IMR-90 (cell line): ENCODE measurements at regions not wholly inside any gene's neighbourhood (a gene's known extent, or its start where the extent isn't known, plus 50 kb on each side); places are given as distances from the start of the nearest gene placed in this dataset.

Source experiments
- ATAC-seq: fragments of 200-7000 bp; cut with Tn5 transposase; 2 replicates; pipeline ENCODE4 v1.9.1; 2020; ENCODE audit warnings: low read depth, mild to moderate bottlenecking, moderate library complexity
- BruUV-seq: library from RNA; stranded (reverse); fragments of 400-500 nt; replicated peaks from 2 replicates; lab custom pipeline; 2021; lab: Mats Ljungman, UMichigan
- CTCF ChIA-PET: fragments of 300-600 bp; formaldehyde crosslinking; extraction: SDS; loops from one replicate; lab custom pipeline; 2021; ENCODE audit warnings: antibody characterized with exemption; lab: Yijun Ruan, JAX
- POLR2A ChIA-PET: fragments of 300-600 bp; sonication (Branson Sonifier 250); formaldehyde crosslinking; loops from one replicate; lab custom pipeline; 2022; ENCODE audit warnings: antibody characterized with exemption; ENCODE audit not compliant: unreplicated experiment; lab: Charles Lee
- DNase-seq: peaks from one replicate; pipeline ENCODE4 v3.0.0; 2013
- H2AFZ ChIP-seq: replicated peaks from 2 replicates; pipeline ENCODE3; 2013; ENCODE audit warnings: low read length, mild to moderate bottlenecking; ENCODE audit not compliant: poor library complexity
- H2AK5ac ChIP-seq: 2 replicates; pipeline ENCODE4 v1.6.1; 2013; ENCODE audit warnings: low read depth, low read length, inconsistent platforms
- H2AK9ac ChIP-seq: replicated peaks from 2 replicates; pipeline ENCODE3; 2013; ENCODE audit warnings: mild to moderate bottlenecking, low read depth, low read length, moderate library complexity; ENCODE audit not compliant: poor library complexity
- H2BK120ac ChIP-seq: 2 replicates; pipeline ENCODE4 v1.6.1; 2013; ENCODE audit warnings: low read depth, low read length, inconsistent platforms
- H2BK15ac ChIP-seq: 3 replicates; pipeline ENCODE4 v1.6.1; 2013; ENCODE audit warnings: low read depth, low read length, inconsistent platforms
- H2BK20ac ChIP-seq: 2 replicates; pipeline ENCODE4 v1.6.1; 2013; ENCODE audit warnings: low read depth, mild to moderate bottlenecking, inconsistent platforms, low read length, moderate library complexity
- H2BK5ac ChIP-seq: 2 replicates; pipeline ENCODE4 v1.6.1; 2013; ENCODE audit warnings: mild to moderate bottlenecking, low read depth, low read length, inconsistent platforms; ENCODE audit not compliant: poor library complexity, severe bottlenecking
- H3K14ac ChIP-seq: replicated peaks from 2 replicates; pipeline ENCODE4 v1.6.1; 2013; ENCODE audit warnings: low read depth, low read length, inconsistent platforms
- H3K18ac ChIP-seq: 2 replicates; pipeline ENCODE4 v1.6.1; 2013; ENCODE audit warnings: low read depth, low read length, control low read depth
- H3K23ac ChIP-seq: 2 replicates; pipeline ENCODE4 v1.6.1; 2013; ENCODE audit warnings: low read depth, low read length, inconsistent platforms
- H3K27ac ChIP-seq: 2 replicates; pipeline ENCODE4 v1.5.1; 2013; ENCODE audit warnings: mild to moderate bottlenecking, control low read depth, low read length; ENCODE audit not compliant: insufficient read depth
- H3K27me3 ChIP-seq: 2 replicates; pipeline ENCODE4 v1.6.1; 2013; ENCODE audit warnings: low read length; ENCODE audit not compliant: control insufficient read depth, insufficient read depth
- H3K36me3 ChIP-seq: 2 replicates; pipeline ENCODE4 v1.6.1; 2013; ENCODE audit warnings: low read length, mixed read lengths; ENCODE audit not compliant: control insufficient read depth, insufficient read depth
- H3K4ac ChIP-seq: 2 replicates; pipeline ENCODE4 v1.6.1; 2013; ENCODE audit warnings: low read depth, low read length, inconsistent platforms
- H3K4me1 ChIP-seq: 2 replicates; pipeline ENCODE4 v1.6.1; 2013; ENCODE audit warnings: low read length, mixed read lengths; ENCODE audit not compliant: control insufficient read depth, insufficient read depth
- H3K4me2 ChIP-seq: 2 replicates; pipeline ENCODE4 v1.6.1; 2013; ENCODE audit warnings: low read depth, mild to moderate bottlenecking, control low read depth, low read length, moderate library complexity
- H3K4me3 ChIP-seq: 2 replicates; pipeline ENCODE4 v1.5.1; 2013; ENCODE audit warnings: low read depth, mild to moderate bottlenecking, control low read depth, low read length, moderate library complexity; ENCODE audit not compliant: insufficient read depth
- H3K56ac ChIP-seq: 2 replicates; pipeline ENCODE4 v1.6.1; 2013; ENCODE audit warnings: low read length, inconsistent platforms; ENCODE audit not compliant: insufficient read depth; ENCODE audit errors: extremely low read depth
- H3K79me1 ChIP-seq, 2 experiments: 2 replicates each; pipeline ENCODE4 v1.6.1; 2013; ENCODE audit warnings: low read length in 2 of 2, inconsistent platforms in 1 of 2, low read depth in 1 of 2
- H3K9ac ChIP-seq: 2 replicates; pipeline ENCODE4 v1.6.1; 2013; ENCODE audit warnings: low read depth, low read length, control low read depth
- H3K9me1 ChIP-seq: 2 replicates; pipeline ENCODE4 v1.6.1; 2013; ENCODE audit warnings: low read length, inconsistent platforms; ENCODE audit not compliant: insufficient read depth
- H3K9me3 ChIP-seq: 2 replicates; pipeline ENCODE4 v1.6.1; 2013; ENCODE audit warnings: low read length; ENCODE audit not compliant: control insufficient read depth, insufficient read depth
- H4K20me1 ChIP-seq: 2 replicates; pipeline ENCODE4 v1.6.1; 2013; ENCODE audit warnings: low read length, inconsistent platforms; ENCODE audit not compliant: insufficient read depth
- H4K5ac ChIP-seq: 2 replicates; pipeline ENCODE4 v1.6.1; 2013; ENCODE audit warnings: mild to moderate bottlenecking, low read depth, low read length, control low read depth
- H4K8ac ChIP-seq, 2 experiments: 2 replicates each; pipeline ENCODE4 v1.6.1; 2013; ENCODE audit warnings: low read depth in 2 of 2, low read length in 2 of 2, control low read depth in 1 of 2, inconsistent platforms in 1 of 2
- H4K91ac ChIP-seq: 2 replicates; pipeline ENCODE4 v1.6.1; 2013; ENCODE audit warnings: low read depth, low read length, inconsistent platforms; ENCODE audit not compliant: insufficient read depth
- BHLHE40 ChIP-seq: fragments of 150-350 bp; IDR thresholded peaks from 2 replicates; pipeline ENCODE4 v1.6.1; 2016; ENCODE audit warnings: mild to moderate bottlenecking, low read depth, low read length
- CEBPB ChIP-seq: IDR thresholded peaks from 2 replicates; pipeline ENCODE4 v1.6.1; 2012; ENCODE audit warnings: low read depth, low read length, improper control_type of control experiment
- CHD1 ChIP-seq: IDR thresholded peaks from 2 replicates; pipeline ENCODE4 v1.6.1; 2012; ENCODE audit warnings: low read depth, low read length, improper control_type of control experiment
- ELK1 ChIP-seq: fragments of 150-350 bp; IDR thresholded peaks from 2 replicates; pipeline ENCODE4 v1.6.1; 2016; ENCODE audit warnings: low read depth, mild to moderate bottlenecking, low read length, moderate library complexity, borderline replicate concordance
- FOS ChIP-seq: fragments of 150-350 bp; IDR thresholded peaks from 2 replicates; pipeline ENCODE4 v1.6.1; 2016; ENCODE audit warnings: low read depth, low read length
- MAFK ChIP-seq: IDR thresholded peaks from 2 replicates; pipeline ENCODE4 v1.6.1; 2012; ENCODE audit warnings: low read depth, low read length, improper control_type of control experiment
- MAZ ChIP-seq: IDR thresholded peaks from 2 replicates; pipeline ENCODE4 v1.6.1; 2012; ENCODE audit warnings: low read depth, mild to moderate bottlenecking, low read length, improper control_type of control experiment, moderate library complexity, borderline replicate concordance
- MXI1 ChIP-seq: IDR thresholded peaks from 2 replicates; pipeline ENCODE4 v1.6.1; 2012; ENCODE audit warnings: low read depth, mild to moderate bottlenecking, low read length, moderate library complexity, borderline replicate concordance
- NFE2L2 ChIP-seq: fragments of 150-350 bp; IDR thresholded peaks from 2 replicates; pipeline ENCODE4 v1.6.1; 2016; ENCODE audit warnings: low read depth, mild to moderate bottlenecking, low read length
- POLR2A ChIP-seq: IDR thresholded peaks from 2 replicates; pipeline ENCODE4 v1.6.1; 2012; ENCODE audit warnings: mild to moderate bottlenecking, low read depth, low read length
- RAD21 ChIP-seq: IDR thresholded peaks from 2 replicates; pipeline ENCODE4 v1.6.1; 2012; ENCODE audit warnings: low read length, improper control_type of control experiment
- RCOR1 ChIP-seq: IDR thresholded peaks from 2 replicates; pipeline ENCODE4 v1.6.1; 2012; ENCODE audit warnings: mild to moderate bottlenecking, low read length, improper control_type of control experiment; ENCODE audit not compliant: insufficient replicate concordance
- RFX5 ChIP-seq: IDR thresholded peaks from 2 replicates; pipeline ENCODE4 v1.8.0; 2012; ENCODE audit warnings: low read depth, mild to moderate bottlenecking, low read length, moderate library complexity
- SMC3 ChIP-seq: fragments of 150-350 bp; IDR thresholded peaks from 2 replicates; pipeline ENCODE4 v1.6.1; 2016; ENCODE audit warnings: low read depth, mild to moderate bottlenecking, antibody characterized with exemption, low read length, moderate library complexity
- USF2 ChIP-seq: fragments of 150-350 bp; IDR thresholded peaks from 2 replicates; pipeline ENCODE4 v1.6.1; 2017; ENCODE audit warnings: mild to moderate bottlenecking, antibody characterized with exemption, low read length, low read depth
- WGBS, 2 experiments: methylation state at CpG; one replicate each; pipeline versions ENCODE4 v1.1.5 to v1.1.7; 2013; ENCODE audit warnings: missing lambda C conversion rate in 2 of 2; ENCODE audit not compliant: insufficient read length in 1 of 2; ENCODE audit errors: extremely low coverage in 2 of 2; 5-methylcytosine and 5-hydroxymethylcytosine counted together
- dilution Hi-C: fragments of 300-500 bp; cut with HindIII; formaldehyde crosslinking; loops from one replicate; pipeline ENCODE4 v1.14.3; 2018; ENCODE audit warnings: low sequenced_read_pairs; ENCODE audit not compliant: unreplicated experiment
- in situ Hi-C: fragments of 300-500 bp; cut with MboI; formaldehyde crosslinking; loops from 3 replicates; pipeline ENCODE4 v1.14.3; 2019; ENCODE audit warnings: low sequenced_read_pairs, inconsistent platforms, mixed read lengths
- intact Hi-C: fragments of 100-400 bp; cut with micrococcal nuclease; formaldehyde crosslinking; loops from 2 replicates; pipeline ENCODE4 v1.10.0; 2022
- TF ChIP-seq, protein P1 (sequence below): conservative IDR thresholded peaks from 2 replicates; pipeline ENCODE4 v1.5.1; 2012; ENCODE audit warnings: mild to moderate bottlenecking, low read depth, low read length, improper control_type of control experiment

DNA sequence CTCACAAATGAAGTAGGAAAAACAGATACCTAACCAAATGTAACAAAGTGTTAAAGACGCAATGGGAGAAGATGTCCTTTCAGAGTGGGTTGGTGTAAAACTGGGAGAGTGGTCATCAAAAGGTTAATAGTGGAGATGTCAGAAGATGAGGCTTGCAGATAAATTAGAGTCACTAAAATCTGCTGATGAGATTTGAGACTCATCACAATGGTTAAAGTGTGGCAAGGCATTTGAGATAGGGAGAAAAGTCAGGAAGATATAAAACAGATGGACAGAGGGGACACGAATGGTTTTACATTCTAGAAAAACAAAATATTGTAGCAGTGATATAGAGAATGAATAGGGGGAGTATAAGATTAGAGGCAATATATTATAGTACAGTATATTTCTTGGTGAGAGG, 406.0 kb upstream of the SEMA6A start:
- TF ChIP-seq, protein P1, sequence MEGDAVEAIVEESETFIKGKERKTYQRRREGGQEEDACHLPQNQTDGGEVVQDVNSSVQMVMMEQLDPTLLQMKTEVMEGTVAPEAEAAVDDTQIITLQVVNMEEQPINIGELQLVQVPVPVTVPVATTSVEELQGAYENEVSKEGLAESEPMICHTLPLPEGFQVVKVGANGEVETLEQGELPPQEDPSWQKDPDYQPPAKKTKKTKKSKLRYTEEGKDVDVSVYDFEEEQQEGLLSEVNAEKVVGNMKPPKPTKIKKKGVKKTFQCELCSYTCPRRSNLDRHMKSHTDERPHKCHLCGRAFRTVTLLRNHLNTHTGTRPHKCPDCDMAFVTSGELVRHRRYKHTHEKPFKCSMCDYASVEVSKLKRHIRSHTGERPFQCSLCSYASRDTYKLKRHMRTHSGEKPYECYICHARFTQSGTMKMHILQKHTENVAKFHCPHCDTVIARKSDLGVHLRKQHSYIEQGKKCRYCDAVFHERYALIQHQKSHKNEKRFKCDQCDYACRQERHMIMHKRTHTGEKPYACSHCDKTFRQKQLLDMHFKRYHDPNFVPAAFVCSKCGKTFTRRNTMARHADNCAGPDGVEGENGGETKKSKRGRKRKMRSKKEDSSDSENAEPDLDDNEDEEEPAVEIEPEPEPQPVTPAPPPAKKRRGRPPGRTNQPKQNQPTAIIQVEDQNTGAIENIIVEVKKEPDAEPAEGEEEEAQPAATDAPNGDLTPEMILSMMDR: no peak
- TF ChIP-seq MAFK (no peak), ELK1 (no peak), MXI1 (no peak), CEBPB (no peak), RFX5 (no peak), USF2 (no peak), POLR2A (no peak), SMC3 (no peak), NFE2L2 (no peak), RAD21 (no peak), FOS (no peak), RCOR1 (no peak), BHLHE40 (no peak), MAZ (no peak), CHD1 (no peak)
- Histone ChIP-seq H3K4me1 (no peaks in the 10 kb centered on the region), H2BK120ac (no peak overlapping the region), H3K9me1 (no peaks in the 10 kb centered on the region), H3K14ac (no peak overlapping the region), H2BK20ac (no peak overlapping the region), H2BK15ac (no peak overlapping the region), H3K79me1 (no peaks in the 10 kb centered on the region), H4K8ac (no peak overlapping the region), H3K4ac (no peak overlapping the region), H3K27ac (no peak overlapping the region), H2BK5ac (no peak overlapping the region), H3K9ac (no peak overlapping the region), H3K56ac (no peak overlapping the region), H3K9me3 (no peaks in the 10 kb centered on the region; the same call in 1 of the 2 replicates), H3K18ac (no peak overlapping the region), H2AFZ (no peak overlapping the region), H2AK9ac (no peak overlapping the region), H4K5ac (no peak overlapping the region), H3K27me3 (no peaks in the 10 kb centered on the region), H3K36me3 (no peaks in the 10 kb centered on the region), H3K4me2 (no peak overlapping the region), H3K23ac (no peak overlapping the region), H3K4me3 (no peak overlapping the region), H2AK5ac (no peak overlapping the region), H4K20me1 (no peaks in the 10 kb centered on the region), H4K91ac (no peak overlapping the region)
- CTCF ChIA-PET: no interaction called here
- dilution Hi-C loops (no loop called here), intact Hi-C loops (no loop called here), in situ Hi-C loops (no loop called here)
- no CpG with 5 or more reads among the region's 2 CpGs for WGBS, 2 experiments
- ATAC-seq (no peak), DNase-seq (no peak)
- BruUV-seq: no TSS peak
- POLR2A ChIA-PET: no interaction called here
